Liver (tissue), 3 donors: ENCODE measurements at regions not wholly inside any gene's neighbourhood (a gene's known extent, or its start where the extent isn't known, plus 50 kb on each side); places are given as distances from the start of the nearest gene placed in this dataset.
"Not testable (repeated sequence)": the region's sequence is repeated elsewhere in the genome, so short reads cannot be mapped to it uniquely, and the experiment has no call there.

Experiments
- ATF3 ChIP-seq: IDR thresholded peaks from 2 replicates; pipeline ENCODE4 v1.6.1; 2016; ENCODE audit warnings: antibody characterized with exemption
- CTCF ChIP-seq: fragments of 150-350 bp; IDR thresholded peaks from 2 replicates; pipeline ENCODE4 v1.5.1; 2017; ENCODE audit warnings: improper control_type of control experiment, low read depth, low read length; ENCODE audit not compliant: missing input control
- EGR1 ChIP-seq, 2 donors: IDR thresholded peaks; 2 replicates each; pipeline ENCODE4 v1.6.1; 2016 to 2018; ENCODE audit warnings: antibody characterized with exemption in 2 of 2, low read depth in 2 of 2
- FOXA1 ChIP-seq: IDR thresholded peaks from 2 replicates; pipeline ENCODE4 v1.6.1; 2016; ENCODE audit warnings: antibody characterized with exemption
- GABPA ChIP-seq, 2 donors: IDR thresholded peaks in 1 of 2; conservative IDR thresholded peaks in 1 of 2; 2 replicates each; pipeline ENCODE4 v1.6.1; 2016; ENCODE audit warnings: antibody characterized with exemption in 2 of 2, mild to moderate bottlenecking in 1 of 2, moderate library complexity in 1 of 2
- JUND ChIP-seq, 2 donors: IDR thresholded peaks; 2 replicates each; pipeline ENCODE4 v1.6.1; 2016; ENCODE audit warnings: antibody characterized with exemption in 2 of 2
- MAX ChIP-seq: IDR thresholded peaks from 2 replicates; pipeline ENCODE4 v1.6.1; 2016; ENCODE audit warnings: antibody characterized with exemption
- RAD21 ChIP-seq, 2 donors: IDR thresholded peaks; 2 replicates each; pipeline ENCODE4 v1.6.1; 2016; ENCODE audit warnings: antibody characterized with exemption in 2 of 2, mild to moderate bottlenecking in 2 of 2
- REST ChIP-seq: IDR thresholded peaks from 2 replicates; pipeline ENCODE4 v1.6.1; 2016; ENCODE audit warnings: antibody characterized with exemption, mild to moderate bottlenecking
- RXRA ChIP-seq, 2 donors: IDR thresholded peaks; 2 replicates each; pipeline ENCODE4 v1.6.1; 2017 to 2018; ENCODE audit warnings: antibody characterized with exemption in 2 of 2, mild to moderate bottlenecking in 1 of 2
- SP1 ChIP-seq: IDR thresholded peaks from 2 replicates; pipeline ENCODE4 v1.6.1; 2018; ENCODE audit warnings: antibody characterized with exemption, mild to moderate bottlenecking
- TAF1 ChIP-seq: conservative IDR thresholded peaks from 2 replicates; pipeline ENCODE4 v1.6.1; 2016; ENCODE audit warnings: antibody characterized with exemption, mild to moderate bottlenecking
- YY1 ChIP-seq: IDR thresholded peaks from 2 replicates; pipeline ENCODE4 v1.6.1; 2016; ENCODE audit warnings: antibody characterized with exemption, mild to moderate bottlenecking
- ZBTB33 ChIP-seq: IDR thresholded peaks from 2 replicates; pipeline ENCODE4 v1.6.1; 2016; ENCODE audit warnings: antibody characterized with exemption
- donor health status: healthy.
- donor health status: healthy.

GRCh38 chr21:6053145-6053544 is 4468.2 kb upstream of the TPTE start:
- TF ChIP-seq CTCF; JUND (IDR thresholded peaks at IDR 0.05); MAX; REST; FOXA1; RXRA (IDR thresholded peaks at IDR 0.05); GABPA (IDR thresholded peaks at IDR 0.05 in 1 of 2, conservative IDR thresholded peaks at IDR 0.05 in 1 of 2); ATF3; YY1; TAF1; SP1; ZBTB33; EGR1 (IDR thresholded peaks at IDR 0.05; ENCODE audit: low read depth in 2 of 2); RAD21 (IDR thresholded peaks at IDR 0.05): not testable (repeated sequence)
